Right forelimb (tissue), 1 donor: ENCODE measurements at regions not wholly inside any gene's neighbourhood (a gene's known extent, or its start where the extent isn't known, plus 50 kb on each side); places are given as distances from the start of the nearest gene placed in this dataset.

Experiments used
- DNase-seq: peaks from one replicate; pipeline ENCODE4 v3.0.0-alpha.2; 2018

DNA sequence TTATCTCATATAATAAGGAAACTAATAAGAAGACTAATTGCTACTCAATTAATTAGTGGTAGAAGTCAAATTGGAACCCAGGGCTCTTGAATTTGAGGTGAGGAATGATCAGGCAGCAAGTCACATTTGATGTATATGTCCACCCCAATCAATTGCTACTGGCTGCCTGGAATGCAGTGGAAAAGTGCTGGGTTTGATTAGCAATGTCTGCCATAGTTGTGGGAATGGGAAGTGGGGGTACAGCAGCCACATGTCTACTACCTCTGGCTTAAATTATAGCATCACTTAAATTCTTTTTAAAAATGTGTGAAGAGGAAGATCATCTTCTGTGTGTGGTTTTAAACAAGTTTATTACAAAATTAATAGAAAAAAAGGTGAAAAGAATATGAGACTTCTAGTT lies 50.8 kb upstream of the NAV2 start:
- DNase-seq = no peak

DNA sequence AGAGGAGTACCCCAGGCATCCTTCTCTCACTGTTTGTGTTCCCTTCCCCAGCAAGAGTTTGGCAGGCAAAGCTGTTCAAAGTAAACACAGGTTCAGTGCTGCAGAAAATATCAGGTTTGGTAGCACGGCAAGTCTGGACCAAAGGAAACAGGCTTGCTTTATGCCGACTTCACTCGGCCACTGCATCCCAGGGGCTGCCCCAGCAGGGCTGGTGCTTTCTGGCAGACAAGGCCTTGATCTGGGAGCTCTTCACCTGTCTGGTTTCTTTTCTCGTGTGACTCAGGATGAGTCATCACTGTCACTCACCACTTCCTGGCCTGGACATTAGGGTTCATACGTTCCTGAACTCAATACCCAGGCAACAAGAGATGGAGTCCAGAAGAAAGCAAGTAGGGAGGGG lies 52.6 kb upstream of the NAV2 start:
- no peak for DNase-seq

DNA sequence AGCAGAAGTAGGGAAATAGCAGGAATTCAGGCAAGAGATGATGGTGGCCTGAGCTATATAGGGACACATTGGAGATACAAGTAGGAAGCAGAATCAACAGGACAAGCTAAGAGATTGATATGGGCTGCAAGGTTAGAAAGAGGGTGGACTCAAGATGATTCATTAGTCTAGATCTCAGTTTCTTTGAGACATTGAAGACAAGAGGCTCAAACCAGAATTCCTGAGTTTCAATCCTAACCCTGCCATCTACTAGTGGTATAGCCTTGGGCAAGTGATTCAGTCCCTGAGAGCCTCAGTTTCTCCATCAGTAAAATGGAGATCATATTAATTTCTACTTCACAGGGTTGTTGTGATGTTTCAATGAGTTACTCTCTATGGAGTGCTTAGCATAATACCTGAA lies 53.1 kb upstream of the NAV2 start:
- no peak for DNase-seq

DNA sequence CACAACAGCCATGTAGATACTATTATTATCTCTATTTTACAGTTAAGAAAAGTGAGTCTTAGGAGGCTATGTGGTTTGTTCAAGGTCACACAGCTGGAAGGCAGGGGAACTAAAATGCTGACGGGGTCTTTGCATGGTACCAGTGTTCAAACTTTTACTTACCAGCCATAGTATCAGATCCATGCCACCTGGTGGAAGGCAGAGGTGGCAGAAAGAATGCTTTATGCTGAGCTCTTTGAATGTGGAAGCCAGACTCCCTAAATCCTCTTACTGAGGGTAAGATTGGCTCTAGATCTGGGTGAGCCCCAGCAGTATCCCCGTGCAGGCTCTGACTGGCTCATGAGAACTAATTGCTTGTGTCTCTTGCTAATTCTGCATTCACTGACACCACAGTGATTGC lies 54.3 kb upstream of the NAV2 start:
- no peak for DNase-seq

DNA sequence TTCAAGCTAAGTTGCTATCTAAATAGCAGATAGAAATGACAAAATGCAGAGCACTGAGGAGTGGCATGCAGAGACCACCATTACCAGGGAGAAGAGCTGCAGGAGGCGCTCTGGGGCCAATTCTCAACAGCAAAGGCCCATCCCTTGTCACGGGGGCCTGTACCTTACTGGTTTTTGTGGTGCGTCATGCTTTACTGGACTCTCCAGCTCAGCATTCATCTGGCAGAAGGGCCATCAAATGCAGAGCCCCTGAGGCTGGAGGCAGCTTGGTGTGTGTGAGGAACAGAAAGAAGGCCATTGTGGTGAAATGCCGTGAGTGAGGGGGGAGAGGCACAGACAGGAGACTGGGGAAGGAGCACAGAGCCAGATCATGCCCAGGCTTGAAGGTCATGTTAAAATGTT lies 56.5 kb upstream of the NAV2 start:
- DNase-seq = no peak

DNA sequence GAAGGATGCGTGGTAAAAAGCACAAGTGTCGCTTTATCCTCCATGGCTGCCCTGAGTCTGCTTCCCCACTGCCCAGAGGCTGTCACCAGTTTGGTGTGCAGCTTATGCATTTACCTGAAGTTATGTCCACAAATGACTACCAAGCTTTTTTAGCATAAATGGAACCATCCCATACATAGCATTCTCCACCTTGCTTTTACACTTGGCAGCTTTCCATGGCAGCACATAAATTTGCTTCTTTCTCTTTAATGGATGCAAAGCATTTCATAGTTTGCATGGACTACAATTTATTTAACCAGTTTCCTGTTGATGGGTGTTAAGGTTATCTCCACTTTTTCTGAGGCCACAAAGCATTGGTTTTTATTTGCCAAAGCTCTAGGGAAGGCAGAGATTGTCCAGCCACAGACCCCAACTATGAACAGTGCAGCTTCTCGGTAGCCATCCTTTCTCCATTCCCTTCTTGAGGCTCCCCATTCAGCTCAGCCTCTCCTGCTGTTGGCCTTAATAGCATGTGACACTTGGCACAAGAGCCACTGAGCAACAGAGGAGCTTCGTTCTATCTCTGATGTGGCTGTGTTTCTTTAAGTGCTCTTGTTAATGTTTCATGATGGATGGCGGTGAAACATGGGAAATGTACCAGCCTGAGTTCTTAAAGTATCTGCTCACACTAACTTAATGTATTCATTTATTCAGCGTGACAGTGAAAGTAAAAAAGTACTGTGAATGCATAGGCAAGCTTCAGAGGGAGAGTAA lies 59.8 kb upstream of the NAV2 start:
- no peak for DNase-seq

DNA sequence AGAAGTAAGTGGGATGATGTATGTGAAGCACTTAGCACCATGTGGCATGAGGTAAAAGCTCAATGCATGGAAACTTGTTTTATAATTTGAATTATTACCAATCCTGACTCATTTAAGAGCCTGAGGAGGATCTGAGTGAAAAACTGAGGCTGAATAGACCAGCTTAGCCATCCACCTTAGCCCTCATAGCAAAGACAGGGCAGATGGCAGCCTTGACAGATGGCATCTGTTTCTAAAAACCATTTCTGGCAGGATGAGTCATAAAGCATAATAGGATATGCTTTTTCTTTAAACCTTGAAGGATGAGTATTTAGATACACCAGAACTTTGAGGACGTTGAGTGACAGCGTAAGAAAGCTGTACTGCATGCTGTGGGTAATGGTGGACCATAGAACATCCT lies 61.0 kb upstream of the NAV2 start:
- no peak for DNase-seq

DNA sequence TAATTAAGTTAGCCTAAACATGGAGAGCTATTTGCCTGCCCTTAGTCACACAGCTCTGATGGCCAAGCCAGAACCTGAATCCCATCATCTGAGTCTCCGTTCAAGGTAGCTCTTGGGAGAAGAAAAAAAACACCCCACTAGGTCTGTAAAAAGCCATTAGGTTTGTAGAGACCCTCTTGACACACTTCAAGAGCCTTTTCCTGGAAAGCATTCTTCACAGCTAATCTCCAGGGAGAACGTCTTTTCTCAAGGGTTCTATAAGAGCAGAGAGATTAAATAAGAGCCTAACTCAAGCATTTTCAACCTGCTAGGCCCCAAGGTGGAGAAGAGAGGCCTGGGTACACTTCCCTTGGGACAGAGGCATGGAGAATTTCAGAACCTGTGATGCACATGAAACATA lies 61.6 kb upstream of the NAV2 start:
- DNase-seq = no peak

DNA sequence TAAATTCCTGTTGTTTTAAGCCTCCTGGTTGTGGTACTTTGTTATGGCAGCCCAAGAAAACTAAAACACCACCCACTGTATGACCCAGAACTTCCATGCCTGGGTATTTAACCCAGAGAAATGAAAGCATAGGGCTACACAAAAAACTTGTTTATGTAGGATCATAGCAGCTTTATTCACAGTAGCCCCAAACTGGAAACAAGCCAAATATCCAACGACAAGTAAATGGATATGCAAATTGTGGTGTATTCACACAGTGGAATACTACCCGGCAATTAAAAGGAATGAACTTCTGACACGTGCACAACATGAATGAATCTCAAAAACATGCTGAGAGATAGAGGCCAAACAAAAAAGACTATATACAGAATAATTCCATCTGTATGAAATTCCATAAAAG lies 62.2 kb upstream of the NAV2 start:
- DNase-seq = no peak

DNA sequence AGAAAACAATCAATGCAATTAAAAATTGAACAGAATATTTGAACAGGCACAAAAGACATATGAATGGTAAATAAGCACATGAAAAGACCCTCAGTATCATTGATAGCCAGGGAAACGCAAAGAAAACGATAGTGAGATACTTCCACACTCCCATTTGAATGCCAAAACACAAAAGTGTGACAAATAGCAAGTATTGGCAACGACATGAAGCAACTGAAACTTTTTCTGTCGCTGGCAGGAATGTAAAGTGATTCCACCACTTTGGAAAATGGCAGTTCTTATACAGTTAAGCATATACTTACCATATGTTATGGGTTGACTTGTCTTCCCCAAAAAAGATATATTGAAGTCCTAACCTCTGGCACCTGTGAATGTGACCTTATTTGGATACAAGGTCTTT lies 62.9 kb upstream of the NAV2 start:
- DNase-seq = no peak

DNA sequence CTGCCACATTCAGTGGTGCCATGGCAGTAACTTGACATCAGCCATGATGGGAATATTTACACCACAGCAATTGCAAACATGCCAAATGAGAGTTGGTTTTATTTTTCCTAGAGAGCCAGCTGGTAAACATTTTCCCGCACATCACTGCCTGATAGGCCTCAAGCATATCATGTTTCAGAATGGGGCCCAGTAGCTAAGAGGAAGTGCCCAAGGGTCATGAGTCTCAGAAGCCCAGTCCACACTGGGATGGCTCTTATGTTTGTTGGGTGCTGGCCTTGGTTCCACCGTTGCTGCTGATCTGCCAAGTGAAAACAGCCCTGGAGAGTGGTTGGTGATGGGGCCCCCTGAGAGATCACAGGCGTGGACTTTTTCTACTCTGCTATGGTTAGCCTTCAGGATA lies 64.3 kb upstream of the NAV2 start:
- DNase-seq = no peak

DNA sequence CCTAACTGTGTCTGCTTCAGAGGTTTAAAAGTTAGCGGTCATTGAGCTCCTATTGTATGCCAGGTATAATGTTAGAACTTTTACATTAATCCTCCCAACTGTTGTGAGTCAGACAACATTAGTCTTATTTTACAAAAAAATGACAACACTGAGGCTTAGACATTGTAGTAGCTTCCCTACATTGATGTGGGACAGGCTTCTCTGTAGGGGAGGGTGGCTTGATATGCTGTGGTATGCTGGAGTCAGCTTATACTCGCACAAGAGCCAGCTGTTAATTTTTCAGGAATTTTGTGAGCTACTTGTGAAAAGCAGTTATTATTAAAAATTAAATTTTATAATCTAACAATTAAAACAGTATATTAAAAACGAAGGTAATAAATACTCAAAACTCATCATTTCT lies 64.8 kb upstream of the NAV2 start:
- DNase-seq = no peak

DNA sequence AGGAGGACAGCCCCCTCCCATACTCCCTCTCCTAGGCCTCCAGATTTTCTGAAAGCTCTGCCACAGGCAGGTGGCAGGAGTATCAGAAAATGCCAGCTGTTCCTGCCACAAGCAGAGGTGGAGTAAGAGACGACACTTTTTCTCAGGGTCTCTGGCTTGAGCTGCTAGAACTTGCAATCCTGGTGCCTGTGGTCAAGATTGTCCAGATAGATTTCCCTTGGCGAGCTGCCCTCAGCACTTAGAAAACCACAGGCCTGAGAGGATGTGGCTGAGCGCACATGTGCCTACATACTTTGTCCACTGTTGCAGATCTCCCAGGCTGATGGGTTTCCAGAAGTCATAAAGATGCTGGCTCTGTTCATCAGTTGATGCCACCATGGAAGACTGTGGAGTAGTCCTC lies 65.7 kb upstream of the NAV2 start:
- peak; percentile 54 for DNase-seq

DNA sequence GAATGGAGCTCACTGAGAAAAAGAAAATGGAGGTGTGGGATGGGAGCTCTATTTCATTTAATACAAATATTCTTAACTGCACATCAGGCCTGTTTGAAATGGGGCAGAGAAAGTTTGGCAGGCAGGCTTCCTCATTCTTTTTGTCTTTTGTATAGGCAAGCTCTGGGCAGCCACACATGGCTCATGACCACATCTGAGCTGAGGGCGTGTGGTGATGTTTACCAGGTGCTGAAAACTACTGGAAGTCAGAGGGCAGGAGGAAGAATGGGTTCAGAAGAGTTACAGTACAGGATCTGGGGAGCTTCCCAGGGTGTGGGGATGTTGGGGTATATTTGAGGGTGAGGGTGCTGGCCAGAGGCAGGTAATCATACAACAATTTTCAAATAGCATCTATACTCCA lies 66.3 kb upstream of the NAV2 start:
- DNase-seq = no peak

DNA sequence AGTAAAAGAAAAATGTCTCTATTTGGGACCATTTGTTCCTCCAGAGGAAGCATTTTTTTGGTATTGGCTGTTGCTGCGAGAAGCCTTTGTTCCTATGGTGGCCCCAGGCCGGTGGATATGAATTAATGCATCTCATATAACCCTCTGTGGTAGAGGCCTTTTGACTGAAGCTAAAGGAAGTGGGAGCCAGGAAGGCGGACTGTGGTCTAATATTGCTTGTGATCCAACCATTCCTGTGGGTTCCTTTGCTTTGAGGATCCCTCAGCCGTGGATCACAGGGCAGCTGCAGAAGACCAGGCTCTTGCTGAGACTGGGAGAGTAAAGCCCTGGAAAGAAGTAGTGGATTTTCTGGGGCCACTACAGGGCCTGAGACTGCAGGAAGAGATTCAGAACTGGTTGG lies 68.3 kb upstream of the NAV2 start:
- DNase-seq = no peak

DNA sequence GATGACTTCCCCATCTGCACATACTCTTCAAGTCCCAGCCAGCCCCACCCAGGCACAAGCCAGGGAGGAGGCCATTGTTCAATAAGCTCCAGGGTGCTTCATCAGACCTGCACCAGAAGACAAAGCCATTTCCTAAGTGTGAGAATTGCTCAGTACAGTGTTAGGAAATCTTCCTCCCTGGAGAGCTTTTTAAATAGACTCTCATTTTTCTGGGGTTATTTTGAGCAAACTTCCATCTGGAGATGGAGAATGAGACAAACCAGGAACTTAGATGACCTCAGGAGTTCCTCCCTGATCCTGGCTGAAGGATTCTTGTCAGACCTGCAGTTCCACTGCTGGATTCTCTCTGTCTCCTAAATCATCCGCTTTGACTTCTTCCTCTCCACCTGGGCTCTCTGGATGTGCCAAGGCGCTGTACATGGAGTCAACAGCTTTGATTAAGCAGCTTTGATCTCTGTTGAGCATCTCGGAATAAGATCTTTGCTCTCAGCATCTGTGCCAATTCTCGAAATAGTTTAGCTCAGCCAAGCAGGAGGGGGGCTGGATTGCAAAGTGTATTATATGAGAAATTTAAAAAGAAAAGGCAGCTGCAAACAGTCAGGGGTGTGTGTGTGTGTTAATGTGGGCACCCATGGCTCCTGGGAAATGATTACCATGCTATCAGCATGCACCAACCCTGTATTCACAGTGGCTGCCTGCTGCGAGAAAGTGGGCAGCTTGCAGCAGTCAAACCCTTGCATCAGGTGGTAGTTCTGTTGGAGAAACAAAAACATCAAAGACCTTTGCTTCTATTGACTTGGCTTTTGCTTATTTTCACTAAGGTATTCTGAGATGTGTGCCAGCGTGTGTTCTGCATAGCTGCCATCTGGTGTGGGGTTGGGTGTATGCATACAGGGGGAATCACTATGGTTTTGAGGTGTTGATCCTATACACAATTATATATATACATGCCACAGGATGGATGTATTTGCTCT lies 70.2 kb upstream of the NAV2 start:
- DNase-seq = no peak

DNA sequence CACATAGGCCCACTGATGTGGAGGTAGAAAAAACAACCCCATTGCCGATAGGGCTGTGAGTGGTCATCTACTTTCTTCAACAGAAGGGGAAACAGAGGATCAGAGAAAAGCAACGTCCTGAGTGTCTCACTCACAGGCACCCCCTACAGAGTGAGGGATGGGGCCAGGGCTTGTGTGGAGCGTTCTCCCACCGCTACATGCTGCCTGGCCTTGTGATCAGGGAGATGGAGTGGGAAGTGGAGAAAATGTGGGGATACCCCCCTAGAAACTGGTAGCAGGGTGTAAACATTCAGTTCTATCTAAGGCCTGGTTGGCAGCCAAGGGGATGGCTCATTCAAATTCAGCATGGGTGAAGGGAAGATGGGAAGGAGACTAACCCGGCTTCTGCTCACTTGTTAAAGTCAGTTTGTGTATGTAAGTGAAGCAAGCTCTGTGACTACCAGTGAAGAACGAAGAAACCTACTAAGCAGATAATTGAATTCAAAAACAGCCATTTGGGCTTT lies 73.0 kb upstream of the NAV2 start:
- DNase-seq = no peak

DNA sequence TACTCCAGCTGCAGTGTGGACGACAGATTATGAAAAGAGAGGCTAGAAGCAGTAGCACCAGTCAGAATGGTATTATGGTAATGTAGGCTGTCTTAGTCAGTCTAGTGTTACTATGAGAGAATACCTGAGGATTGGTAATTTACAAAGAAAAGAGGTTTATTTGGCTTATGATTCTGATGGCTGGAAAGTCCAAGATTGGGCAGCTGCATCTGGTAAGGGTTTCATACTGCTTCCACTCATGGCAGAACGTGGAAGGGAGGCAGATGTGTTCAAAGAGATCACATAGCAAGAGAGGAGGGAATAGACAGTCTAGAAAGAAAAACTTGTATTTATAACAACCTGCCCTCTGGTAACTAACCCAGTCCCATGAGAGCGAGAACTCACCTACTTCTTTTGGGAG lies 77.3 kb upstream of the NAV2 start:
- DNase-seq = no peak

DNA sequence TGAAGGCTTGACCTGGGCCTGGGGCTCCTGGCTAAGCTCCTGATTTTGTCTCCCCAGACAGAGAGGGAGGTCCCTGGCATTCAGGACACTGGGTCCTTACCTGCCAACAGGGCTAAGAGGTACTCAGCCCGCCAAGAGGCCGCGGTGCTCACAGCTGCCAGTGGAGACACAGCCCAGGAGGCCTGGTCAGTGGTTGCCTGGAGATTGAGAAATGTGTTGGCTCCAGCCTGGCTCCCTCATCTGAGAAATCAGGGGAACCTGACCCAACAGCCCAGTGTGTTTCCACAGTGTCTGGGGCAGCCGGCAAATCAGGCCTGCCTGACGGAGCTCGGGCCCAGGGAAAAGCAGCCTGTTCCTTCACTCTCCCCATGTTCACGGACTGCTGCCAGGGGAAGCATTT lies 79.4 kb upstream of the NAV2 start:
- no peak for DNase-seq

DNA sequence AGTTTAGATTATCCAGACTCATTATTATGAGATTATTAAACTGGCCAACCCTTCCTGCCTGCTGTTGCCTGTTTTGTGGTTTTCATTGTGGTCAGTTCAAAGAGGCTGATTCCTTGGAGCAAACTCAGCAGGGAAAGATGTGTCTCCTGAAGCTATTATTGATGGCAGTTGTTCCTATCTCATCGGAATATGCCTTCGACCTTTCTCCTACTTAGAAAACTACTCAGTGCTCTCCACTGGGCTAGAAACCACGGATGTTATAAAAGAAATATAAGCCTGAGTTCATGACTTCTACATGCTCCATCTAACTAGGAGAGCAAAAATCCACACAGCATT lies 80.2 kb upstream of the NAV2 start:
- no peak for DNase-seq

DNA sequence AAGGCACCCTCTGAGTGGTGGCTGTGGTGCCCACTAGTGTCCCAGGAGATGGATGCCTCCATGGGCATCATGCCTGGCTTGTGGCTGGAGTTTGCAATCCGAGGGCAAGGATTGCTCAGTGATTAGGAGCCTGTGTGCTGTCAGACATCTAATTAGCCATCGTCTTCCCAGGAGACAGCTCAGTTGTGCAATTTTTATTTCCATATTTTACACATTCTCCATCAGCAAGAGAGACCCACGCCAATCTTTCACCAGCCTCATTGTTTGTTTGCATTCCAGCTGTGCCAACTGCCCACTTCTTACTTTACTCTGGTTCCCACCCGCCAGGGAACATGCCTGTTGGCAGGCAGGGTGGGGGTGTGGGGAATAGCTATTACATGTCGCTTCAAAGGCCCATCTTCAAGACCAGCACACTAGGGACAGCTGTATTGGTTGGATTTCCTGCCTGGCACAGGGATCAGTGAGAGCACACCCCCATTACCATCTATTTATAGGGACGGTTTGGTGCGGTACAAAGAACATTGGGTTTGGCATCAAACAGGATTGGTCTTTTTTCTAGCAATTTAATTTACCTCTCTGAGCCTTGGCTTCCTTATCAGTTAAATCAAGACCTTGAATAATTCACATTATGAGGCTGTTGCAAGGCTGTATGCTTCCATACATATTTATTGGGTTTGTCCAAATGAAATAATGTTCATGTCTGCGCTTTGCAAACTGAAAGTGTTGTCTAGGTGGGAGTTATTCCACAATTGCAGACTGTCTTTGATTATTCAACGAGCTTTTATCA lies 80.7 kb upstream of the NAV2 start:
- no peak for DNase-seq

DNA sequence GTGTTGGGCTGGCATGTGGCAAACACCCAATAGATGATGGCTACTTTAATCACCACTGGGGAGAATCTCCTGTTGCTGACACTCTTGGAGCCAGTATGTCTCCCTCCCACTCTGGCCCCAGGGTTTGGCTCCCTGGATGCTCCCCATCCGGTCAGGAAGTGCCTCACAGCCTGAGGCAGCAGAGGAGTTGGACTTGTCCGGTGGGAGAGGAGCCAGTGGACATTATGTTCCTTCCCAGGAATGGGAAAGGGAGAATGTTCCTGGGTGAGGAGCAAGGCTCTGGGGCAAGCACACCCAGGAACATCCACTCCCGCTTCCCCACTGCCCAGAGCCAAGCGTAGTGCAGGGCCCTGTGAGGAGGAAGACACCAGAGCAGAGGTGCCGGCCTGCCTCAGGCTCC lies 84.6 kb upstream of the NAV2 start:
- no peak for DNase-seq

DNA sequence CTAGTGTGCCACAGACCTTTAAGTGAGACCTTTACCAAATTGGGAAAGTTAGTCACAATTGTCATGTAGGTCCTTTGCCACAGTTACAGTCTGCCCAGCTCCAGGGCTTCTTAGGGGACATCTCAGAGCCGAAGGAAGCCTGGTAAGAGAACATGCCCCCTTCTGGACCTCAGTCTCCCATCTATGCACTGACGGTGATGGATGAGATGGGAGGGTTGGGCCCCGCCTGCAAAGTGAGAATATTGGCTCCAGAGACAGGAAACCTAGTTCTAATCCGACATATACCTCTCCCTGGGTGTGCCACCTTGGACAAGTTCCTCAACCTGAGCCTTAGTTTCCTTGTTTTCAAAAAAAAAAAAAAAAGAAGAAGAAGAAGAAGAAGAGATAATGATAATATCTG lies 85.1 kb upstream of the NAV2 start:
- no peak for DNase-seq

DNA sequence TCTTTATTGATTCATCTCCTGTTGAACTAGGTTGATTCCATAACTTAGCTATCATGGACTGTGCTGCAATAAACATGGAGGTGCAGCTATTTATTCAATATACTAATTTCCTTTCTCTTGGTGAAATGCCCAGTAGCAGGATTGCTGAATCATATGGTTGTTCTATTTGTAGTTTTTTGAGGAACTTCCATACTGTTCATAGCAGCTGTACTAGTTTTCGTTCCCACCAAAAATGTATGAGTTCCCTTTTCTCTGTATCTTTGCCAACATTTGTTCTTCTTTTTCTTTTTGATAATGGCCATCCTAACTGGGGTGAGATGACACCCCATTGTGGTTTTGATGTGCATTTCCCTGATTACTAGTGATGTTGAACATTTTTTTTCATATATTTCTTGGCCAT lies 87.2 kb upstream of the NAV2 start:
- DNase-seq = no peak
